ENCODE measurements at regions not wholly inside any gene's neighbourhood (a gene's known extent, or its start where the extent isn't known, plus 50 kb on each side); places are given as distances from the start of the nearest gene placed in this dataset.
A peak's percentile ranks its signal among the peaks of the same experiment; 100 is the strongest.

DNA sequence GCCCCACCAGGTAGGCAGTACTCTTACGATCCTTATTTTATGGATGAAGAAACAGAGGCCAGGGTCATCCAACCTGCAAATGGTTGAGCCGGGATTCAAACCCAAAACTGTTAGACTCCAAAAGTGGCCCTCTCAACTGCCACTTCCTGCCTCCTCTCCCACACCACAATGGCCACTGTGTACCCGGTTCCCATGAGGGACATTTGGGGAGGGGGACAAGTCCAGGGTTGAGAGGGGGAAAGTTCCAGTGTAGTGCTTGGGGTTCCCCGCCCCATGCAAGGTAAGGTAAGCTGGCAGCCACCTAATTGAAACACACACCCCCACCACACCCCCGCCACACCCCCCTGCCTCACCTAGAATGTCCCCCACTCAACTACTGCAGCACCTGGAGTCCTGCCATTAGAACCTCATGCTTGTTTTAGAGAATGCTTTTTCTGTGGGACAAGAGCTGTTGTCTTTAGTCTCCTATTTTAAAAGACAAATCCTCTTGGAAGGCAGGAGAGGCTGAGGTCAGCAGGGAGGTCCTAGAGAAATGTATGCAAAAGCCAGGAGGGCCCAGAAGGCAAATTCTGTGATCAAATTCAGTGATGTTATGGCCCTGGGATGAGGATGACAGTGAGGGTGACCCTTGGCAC, 145.2 kb downstream of the ZFP36L2 start:
- TF ChIP-seq, protein P1, sequence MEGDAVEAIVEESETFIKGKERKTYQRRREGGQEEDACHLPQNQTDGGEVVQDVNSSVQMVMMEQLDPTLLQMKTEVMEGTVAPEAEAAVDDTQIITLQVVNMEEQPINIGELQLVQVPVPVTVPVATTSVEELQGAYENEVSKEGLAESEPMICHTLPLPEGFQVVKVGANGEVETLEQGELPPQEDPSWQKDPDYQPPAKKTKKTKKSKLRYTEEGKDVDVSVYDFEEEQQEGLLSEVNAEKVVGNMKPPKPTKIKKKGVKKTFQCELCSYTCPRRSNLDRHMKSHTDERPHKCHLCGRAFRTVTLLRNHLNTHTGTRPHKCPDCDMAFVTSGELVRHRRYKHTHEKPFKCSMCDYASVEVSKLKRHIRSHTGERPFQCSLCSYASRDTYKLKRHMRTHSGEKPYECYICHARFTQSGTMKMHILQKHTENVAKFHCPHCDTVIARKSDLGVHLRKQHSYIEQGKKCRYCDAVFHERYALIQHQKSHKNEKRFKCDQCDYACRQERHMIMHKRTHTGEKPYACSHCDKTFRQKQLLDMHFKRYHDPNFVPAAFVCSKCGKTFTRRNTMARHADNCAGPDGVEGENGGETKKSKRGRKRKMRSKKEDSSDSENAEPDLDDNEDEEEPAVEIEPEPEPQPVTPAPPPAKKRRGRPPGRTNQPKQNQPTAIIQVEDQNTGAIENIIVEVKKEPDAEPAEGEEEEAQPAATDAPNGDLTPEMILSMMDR (conservative IDR thresholded peaks at IDR 0.05; ENCODE audit: low read length): no peak
- no peak for DNase-seq (ENCODE audit: low read depth)
- no peak overlapping the region for H3K4me3 ChIP-seq (ENCODE audit: low read length)

DNA sequence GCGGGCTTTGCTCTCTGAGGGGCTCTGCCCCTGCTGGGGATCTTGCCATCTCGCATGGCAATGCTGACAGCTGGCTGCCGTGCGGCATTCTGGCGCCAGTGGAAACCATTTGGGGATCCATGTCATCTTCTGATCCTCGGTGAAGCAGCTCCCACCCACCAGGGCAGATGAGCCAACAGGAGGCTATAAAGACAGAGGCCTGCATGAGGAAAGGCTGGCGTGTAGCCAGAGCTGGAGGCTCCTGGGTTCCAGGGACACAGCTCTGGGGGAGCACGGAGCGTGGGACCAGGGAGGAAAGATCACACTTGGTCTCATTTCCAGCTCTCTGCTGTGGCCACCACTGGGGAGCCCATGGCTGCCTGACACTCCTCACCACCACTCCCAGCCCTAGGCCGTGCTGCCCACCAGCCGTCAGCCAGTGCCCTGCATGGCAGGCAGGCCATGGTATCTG, 145.8 kb downstream of the ZFP36L2 start:
- TF ChIP-seq, protein P1 (conservative IDR thresholded peaks at IDR 0.05; ENCODE audit: low read length): no peak
- DNase-seq (ENCODE audit: low read depth): no peak
- no peak overlapping the region for H3K4me3 ChIP-seq (ENCODE audit: low read length)

DNA sequence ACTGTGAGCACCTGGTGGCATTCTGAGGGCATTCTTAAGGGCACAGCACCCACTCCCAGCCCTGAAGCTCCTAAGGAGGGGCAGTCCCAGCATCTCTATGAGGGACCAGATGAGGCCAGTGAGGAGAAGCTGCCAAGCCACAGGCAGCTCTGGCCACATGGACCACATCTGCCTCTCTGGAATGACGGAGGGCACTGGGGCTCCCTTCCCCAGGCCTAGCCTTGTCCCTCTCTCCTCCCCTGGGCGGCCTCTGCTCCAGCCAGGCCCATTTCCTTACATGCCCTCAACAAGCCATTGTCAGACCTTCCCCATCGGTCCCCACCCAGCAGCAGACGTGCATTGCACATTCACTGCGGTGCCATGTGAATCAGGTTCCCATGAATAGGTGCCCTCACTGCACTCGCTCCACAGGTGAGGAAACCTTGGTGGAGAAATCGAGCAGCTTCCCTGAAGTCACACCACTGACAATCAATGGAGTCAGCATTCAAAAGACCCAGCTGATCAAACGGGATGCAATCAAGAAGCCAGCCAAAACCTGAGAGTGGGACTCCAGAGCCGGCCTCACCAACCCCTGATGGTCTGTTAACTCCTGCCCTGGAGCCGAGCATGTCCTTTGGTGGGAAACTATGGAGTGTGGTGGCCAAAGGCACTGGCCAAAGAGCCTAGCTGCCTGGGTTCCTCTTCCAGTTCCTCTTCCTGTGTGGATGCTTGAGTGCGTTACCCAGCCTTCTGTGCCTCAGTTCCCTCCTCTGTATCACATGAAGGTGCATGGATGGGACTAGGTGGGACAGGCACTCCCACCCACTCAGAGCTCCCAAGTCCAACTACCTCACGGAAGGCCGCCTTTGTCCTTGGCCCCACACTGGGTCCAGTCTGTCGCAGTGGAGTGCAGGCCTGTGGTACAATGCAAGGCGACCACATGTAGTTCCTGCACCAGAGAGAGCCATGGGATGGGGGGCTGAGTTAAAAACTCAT, 147.3 kb downstream of the ZFP36L2 start:
- TF ChIP-seq, protein P1 (conservative IDR thresholded peaks at IDR 0.05; ENCODE audit: low read length): no peak
- peak; percentile 92 for DNase-seq (ENCODE audit: low read depth)
- H3K4me3 ChIP-seq (ENCODE audit: low read length): no peak overlapping the region

DNA sequence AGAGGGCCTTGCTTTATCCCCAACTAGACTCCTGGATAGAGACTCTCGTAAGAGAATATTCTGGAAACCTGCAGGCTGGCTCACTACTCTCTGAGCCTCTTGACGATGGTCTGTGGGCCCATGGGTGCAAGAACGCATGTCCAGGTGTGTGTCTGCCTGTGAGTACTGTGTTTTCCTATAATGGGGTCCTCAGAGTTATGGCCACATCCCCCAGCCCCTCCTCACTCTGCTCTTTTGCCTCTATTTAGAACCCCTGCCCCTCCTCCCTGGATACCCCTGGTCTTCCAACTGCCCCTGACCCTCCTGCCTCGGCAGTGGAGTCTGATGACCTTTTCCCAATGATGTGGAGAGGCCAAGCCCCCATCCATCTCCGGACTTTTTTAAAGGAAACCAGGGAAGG, 148.1 kb downstream of the ZFP36L2 start:
- DNase-seq (ENCODE audit: low read depth): no peak
- H3K4me3 ChIP-seq (ENCODE audit: low read length): no peak overlapping the region
- TF ChIP-seq, protein P1 (conservative IDR thresholded peaks at IDR 0.05; ENCODE audit: low read length): no peak

DNA sequence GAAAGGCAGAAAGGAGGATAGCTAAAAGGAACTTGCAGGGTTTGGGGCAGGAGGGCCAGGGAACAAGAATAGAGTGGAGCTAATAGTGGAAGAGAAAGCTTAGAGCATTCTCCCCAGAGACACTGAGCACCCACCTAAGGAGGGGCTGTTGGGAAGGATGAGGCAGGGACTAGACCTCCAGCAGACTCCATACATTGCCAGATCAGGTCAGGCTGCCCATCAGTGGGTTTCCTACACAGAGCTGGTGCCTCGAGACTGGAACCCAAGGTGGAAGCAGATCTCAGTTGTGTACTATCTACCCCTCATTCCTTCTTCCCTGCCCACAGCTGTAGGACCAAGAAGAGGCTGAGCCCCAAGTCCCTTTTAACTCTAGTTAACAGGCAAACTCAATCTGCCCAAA, 148.5 kb downstream of the ZFP36L2 start:
- DNase-seq (ENCODE audit: low read depth): no peak
- TF ChIP-seq, protein P1 (conservative IDR thresholded peaks at IDR 0.05; ENCODE audit: low read length): no peak
- H3K4me3 ChIP-seq (ENCODE audit: low read length): no peak overlapping the region

DNA sequence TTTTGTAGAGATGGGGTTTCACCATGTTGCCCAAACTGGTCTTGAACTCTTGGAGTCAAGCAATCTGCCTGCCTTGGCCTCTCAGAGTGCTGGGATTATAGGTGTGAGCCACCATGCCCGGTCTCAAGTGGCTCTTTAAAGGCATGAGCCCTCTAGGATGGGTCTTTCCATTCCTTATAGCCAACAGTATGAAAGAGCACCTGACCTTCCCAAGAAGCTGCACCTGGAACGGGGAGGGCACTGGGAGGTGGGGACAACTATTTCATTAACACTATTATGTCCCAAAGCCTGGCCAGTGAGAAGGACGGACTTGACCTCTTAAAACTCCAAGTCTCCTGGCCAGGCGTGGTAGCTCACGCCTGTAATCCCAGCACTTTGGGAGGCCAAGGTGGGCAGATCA, 149.7 kb downstream of the ZFP36L2 start:
- TF ChIP-seq, protein P1 (conservative IDR thresholded peaks at IDR 0.05; ENCODE audit: low read length): no peak

More for the DNA sequence above, 149.7 kb downstream of the ZFP36L2 start:
- no peak for DNase-seq (ENCODE audit: low read depth)
- no peak overlapping the region for H3K4me3 ChIP-seq (ENCODE audit: low read length)
